Type B pancreatic cell (in vitro differentiated cells): ENCODE measurements at regions not wholly inside any gene's neighbourhood (a gene's known extent, or its start where the extent isn't known, plus 50 kb on each side); places are given as distances from the start of the nearest gene placed in this dataset.

Experiments used
- DNase-seq: peaks from one replicate; pipeline ENCODE4 v3.0.0; 2021; ENCODE audit warnings: mixed read lengths; ENCODE audit not compliant: unreplicated experiment; ENCODE audit errors: extremely low spot score
- H3K27ac Mint-ChIP-seq: 2 replicates; pipeline ENCODE4 v1.8.0; 2021; ENCODE audit warnings: mild to moderate bottlenecking, mixed read lengths
- H3K27me3 Mint-ChIP-seq: 2 replicates; pipeline ENCODE4 v1.8.0; 2021; ENCODE audit warnings: mixed read lengths
- H3K36me3 Mint-ChIP-seq: 2 replicates; pipeline ENCODE4 v1.8.0; 2021; ENCODE audit warnings: mixed read lengths
- H3K4me1 Mint-ChIP-seq: one replicate; pipeline ENCODE4 v1.8.0; 2021; ENCODE audit warnings: mixed read lengths; ENCODE audit not compliant: unreplicated experiment
- H3K4me3 Mint-ChIP-seq: 2 replicates; pipeline ENCODE4 v1.8.0; 2021; ENCODE audit warnings: mild to moderate bottlenecking, mixed read lengths
- H3K9me3 Mint-ChIP-seq: 2 replicates; pipeline ENCODE4 v1.8.0; 2021; ENCODE audit warnings: mixed read lengths
- TF ChIP-seq, protein P1 (sequence below): fragments of 200-600 bp; sonication (generic); conservative IDR thresholded peaks from 2 replicates; pipeline ENCODE4 v1.5.0; 2021; ENCODE audit warnings: antibody characterized with exemption, mild to moderate bottlenecking

DNA sequence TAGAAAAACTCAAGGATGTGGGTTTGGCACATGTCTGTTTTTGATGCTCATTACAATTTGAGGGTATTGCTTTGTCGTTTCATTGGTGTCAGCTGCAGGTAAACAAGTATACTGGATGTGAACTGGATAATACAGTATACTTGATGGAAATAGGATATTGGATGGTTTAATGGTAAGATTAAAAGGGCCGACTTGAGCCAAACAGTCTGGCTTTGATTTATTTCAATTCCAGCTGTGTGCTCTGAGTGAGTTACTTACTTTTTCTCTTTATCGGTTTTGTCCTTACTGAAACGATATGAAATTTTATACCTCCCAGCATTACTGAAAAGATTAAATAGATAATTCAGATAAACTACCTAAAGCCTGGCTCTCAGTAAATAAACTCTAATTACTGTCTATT, 227.6 kb downstream of the ASXL3 start:
- no peak for DNase-seq
- no peak overlapping the region for H3K4me3 Mint-ChIP-seq
- TF ChIP-seq, protein P1, sequence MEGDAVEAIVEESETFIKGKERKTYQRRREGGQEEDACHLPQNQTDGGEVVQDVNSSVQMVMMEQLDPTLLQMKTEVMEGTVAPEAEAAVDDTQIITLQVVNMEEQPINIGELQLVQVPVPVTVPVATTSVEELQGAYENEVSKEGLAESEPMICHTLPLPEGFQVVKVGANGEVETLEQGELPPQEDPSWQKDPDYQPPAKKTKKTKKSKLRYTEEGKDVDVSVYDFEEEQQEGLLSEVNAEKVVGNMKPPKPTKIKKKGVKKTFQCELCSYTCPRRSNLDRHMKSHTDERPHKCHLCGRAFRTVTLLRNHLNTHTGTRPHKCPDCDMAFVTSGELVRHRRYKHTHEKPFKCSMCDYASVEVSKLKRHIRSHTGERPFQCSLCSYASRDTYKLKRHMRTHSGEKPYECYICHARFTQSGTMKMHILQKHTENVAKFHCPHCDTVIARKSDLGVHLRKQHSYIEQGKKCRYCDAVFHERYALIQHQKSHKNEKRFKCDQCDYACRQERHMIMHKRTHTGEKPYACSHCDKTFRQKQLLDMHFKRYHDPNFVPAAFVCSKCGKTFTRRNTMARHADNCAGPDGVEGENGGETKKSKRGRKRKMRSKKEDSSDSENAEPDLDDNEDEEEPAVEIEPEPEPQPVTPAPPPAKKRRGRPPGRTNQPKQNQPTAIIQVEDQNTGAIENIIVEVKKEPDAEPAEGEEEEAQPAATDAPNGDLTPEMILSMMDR, result no peak
- H3K4me1 Mint-ChIP-seq, result peaks cover 29% of the 10 kb centered on the region
- H3K27me3 Mint-ChIP-seq, result no peaks in the 10 kb centered on the region
- no peaks in the 10 kb centered on the region for H3K9me3 Mint-ChIP-seq
- no peak overlapping the region for H3K27ac Mint-ChIP-seq
- H3K36me3 Mint-ChIP-seq, result no peaks in the 10 kb centered on the region

DNA sequence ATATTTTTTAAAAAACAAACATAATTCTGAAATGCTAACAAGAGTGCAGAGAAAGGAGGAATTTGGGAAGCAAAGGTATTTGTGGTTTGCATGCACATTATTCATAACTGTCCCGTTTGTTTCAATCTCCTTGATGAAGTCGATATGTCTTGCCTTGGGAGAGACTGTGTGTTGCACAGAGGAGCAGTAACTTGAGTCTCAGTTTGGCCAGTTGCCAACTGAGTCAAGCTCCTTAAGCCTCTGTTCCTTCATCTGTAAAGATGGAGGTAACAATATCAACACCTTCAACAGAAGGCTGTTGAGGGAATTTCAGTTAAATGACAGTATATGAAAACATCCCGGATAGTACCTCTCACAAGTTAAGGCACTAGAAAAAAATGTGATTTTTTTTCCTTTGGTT, 226.2 kb downstream of the ASXL3 start:
- H3K9me3 Mint-ChIP-seq, result no peaks in the 10 kb centered on the region
- H3K27me3 Mint-ChIP-seq, result no peaks in the 10 kb centered on the region
- peaks cover 29% of the 10 kb centered on the region for H3K4me1 Mint-ChIP-seq
- TF ChIP-seq, protein P1, result no peak
- H3K4me3 Mint-ChIP-seq, result no peak overlapping the region
- DNase-seq, result no peak
- H3K27ac Mint-ChIP-seq, result no peak overlapping the region
- no peaks in the 10 kb centered on the region for H3K36me3 Mint-ChIP-seq

DNA sequence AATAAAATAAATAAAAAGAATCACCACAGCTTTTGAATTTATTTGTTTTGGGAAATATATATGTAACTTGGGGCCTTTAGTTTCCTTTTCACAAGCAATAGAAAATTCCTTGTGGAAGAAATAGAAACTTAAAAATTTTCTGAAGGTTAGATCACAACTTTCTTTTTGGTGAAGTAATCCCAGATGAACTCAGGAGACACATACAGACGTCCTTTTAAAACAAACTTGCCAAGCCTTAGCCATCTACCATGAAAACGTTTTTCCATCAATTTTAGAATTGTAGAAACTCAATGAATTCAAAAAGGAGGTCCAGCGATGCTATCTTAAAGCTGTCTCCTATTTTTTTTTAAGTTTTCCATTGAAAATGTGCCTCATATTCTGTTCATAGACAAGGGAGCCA, 225.6 kb downstream of the ASXL3 start:
- TF ChIP-seq, protein P1, result no peak
- Mint-ChIP-seq H3K4me1 (peaks cover 29% of the 10 kb centered on the region), H3K9me3 (no peaks in the 10 kb centered on the region), H3K27ac (no peak overlapping the region), H3K36me3 (no peaks in the 10 kb centered on the region), H3K4me3 (no peak overlapping the region), H3K27me3 (no peaks in the 10 kb centered on the region)
- DNase-seq, result no peak

DNA sequence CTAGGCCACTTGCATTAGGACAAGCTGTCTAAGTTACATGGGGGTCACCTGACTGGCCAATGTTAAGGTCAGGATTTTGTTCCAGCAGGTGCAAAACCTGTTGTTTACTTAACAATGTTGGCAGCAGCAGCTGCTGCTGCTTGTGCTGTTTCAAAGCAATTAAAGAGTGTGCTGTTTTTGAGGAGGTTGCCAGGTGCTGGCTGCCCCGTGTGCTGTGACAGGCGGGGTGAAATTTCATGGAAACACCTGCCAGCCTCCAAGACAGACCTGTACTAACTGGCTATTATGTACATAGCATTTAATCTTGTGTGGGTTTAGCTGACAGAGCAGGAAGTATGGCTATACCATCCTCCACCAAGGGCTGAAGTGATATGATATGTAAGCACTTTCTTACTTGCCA, 224.9 kb downstream of the ASXL3 start:
- no peak for DNase-seq
- no peak overlapping the region for H3K4me3 Mint-ChIP-seq
- peaks cover 29% of the 10 kb centered on the region for H3K4me1 Mint-ChIP-seq
- H3K27ac Mint-ChIP-seq, result no peak overlapping the region
- no peaks in the 10 kb centered on the region for H3K9me3 Mint-ChIP-seq
- H3K27me3 Mint-ChIP-seq, result no peaks in the 10 kb centered on the region
- TF ChIP-seq, protein P1, result no peak
- H3K36me3 Mint-ChIP-seq, result no peaks in the 10 kb centered on the region
